ENCODE measurements at regions not wholly inside any gene's neighbourhood (a gene's known extent, or its start where the extent isn't known, plus 50 kb on each side); places are given as distances from the start of the nearest gene placed in this dataset.

DNA sequence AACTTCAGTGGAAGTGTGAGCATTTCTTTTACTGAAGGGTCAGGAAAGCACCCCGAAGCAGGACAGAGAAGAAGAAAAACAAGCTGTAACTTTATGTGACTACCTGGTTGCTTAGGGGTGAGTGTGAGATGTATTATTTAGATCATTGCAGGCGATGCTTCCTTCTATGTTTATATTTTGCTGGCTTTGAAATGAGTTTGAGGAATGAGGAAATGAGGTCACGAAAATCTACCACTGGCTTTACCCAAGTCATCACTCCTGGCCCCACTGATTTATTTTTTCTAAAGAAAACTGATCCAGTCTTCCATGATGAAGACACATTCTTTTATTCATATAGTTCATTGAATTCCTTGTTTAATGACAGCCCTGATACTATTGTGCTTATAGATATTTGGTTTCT, 716.6 kb upstream of the FZD8 start:
- TF ChIP-seq, protein P1, sequence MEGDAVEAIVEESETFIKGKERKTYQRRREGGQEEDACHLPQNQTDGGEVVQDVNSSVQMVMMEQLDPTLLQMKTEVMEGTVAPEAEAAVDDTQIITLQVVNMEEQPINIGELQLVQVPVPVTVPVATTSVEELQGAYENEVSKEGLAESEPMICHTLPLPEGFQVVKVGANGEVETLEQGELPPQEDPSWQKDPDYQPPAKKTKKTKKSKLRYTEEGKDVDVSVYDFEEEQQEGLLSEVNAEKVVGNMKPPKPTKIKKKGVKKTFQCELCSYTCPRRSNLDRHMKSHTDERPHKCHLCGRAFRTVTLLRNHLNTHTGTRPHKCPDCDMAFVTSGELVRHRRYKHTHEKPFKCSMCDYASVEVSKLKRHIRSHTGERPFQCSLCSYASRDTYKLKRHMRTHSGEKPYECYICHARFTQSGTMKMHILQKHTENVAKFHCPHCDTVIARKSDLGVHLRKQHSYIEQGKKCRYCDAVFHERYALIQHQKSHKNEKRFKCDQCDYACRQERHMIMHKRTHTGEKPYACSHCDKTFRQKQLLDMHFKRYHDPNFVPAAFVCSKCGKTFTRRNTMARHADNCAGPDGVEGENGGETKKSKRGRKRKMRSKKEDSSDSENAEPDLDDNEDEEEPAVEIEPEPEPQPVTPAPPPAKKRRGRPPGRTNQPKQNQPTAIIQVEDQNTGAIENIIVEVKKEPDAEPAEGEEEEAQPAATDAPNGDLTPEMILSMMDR (IDR thresholded peaks at IDR 0.05): no peak
- no peak for TF ChIP-seq EP300 (IDR thresholded peaks at IDR 0.05)
- no peak for TF ChIP-seq POLR2AphosphoS5 (IDR thresholded peaks at IDR 0.05)
- TF ChIP-seq POLR2A (IDR thresholded peaks at IDR 0.05): no peak
